ENCODE measurements at regions not wholly inside any gene's neighbourhood (a gene's known extent, or its start where the extent isn't known, plus 50 kb on each side); places are given as distances from the start of the nearest gene placed in this dataset.
A peak's percentile ranks its signal among the peaks of the same experiment; 100 is the strongest.
"Not testable (repeated sequence)": the region's sequence is repeated elsewhere in the genome, so short reads cannot be mapped to it uniquely, and the experiment has no call there.

DNA sequence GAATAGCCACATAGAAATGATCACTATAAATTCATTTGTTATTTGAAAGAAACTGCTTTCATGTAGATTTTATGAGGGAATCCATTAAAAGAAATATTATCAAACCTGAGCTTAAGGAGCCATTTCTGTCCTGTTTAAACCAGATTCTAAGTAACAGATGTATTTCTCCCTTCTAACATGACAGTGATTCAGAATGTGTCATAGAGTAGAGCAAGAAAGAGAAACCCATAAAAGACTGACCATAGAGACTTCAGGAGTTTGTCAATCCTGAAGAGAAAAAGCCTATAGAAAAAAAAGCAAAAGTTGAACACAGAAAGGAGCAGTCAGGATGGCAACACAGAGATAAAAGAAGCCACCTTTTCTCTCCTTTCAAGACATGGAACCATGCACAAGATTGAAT lies 390.6 kb downstream of the PRIM2 start:
- H3K4me3 ChIP-seq (ENCODE audit: low read depth, low read length); H3K36me3 ChIP-seq (replicated peaks); H3K27me3 ChIP-seq (replicated peaks); H3K27ac ChIP-seq; in situ Hi-C loops (cut with HindIII; ENCODE audit: low pct_ligation_motif_present, low sequenced_read_pairs); DNase-seq: not testable (repeated sequence)

DNA sequence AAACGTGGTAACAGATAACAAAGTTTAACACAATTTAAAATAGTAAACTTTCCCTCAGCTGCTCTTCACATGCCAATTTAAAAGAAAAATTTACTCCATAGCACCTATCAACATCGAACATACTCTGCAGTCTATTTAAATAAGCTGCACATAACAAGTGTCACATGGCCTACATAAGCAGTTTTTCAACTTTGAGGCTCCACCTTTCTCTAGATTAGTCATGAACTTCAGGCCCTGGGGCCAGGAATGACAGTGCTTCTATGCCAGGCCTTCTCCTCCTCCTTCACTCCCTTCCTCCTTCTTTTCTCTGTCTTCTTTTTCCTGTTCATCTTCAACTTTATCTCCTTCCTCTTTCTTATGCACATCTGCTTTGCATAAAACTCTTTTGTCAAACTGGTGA lies 405.1 kb downstream of the PRIM2 start:
- H3K4me3 ChIP-seq (ENCODE audit: low read depth, low read length); DNase-seq; H3K27ac ChIP-seq; H3K27me3 ChIP-seq (replicated peaks); in situ Hi-C loops (cut with HindIII; ENCODE audit: low pct_ligation_motif_present, low sequenced_read_pairs); H3K36me3 ChIP-seq (replicated peaks): not testable (repeated sequence)

DNA sequence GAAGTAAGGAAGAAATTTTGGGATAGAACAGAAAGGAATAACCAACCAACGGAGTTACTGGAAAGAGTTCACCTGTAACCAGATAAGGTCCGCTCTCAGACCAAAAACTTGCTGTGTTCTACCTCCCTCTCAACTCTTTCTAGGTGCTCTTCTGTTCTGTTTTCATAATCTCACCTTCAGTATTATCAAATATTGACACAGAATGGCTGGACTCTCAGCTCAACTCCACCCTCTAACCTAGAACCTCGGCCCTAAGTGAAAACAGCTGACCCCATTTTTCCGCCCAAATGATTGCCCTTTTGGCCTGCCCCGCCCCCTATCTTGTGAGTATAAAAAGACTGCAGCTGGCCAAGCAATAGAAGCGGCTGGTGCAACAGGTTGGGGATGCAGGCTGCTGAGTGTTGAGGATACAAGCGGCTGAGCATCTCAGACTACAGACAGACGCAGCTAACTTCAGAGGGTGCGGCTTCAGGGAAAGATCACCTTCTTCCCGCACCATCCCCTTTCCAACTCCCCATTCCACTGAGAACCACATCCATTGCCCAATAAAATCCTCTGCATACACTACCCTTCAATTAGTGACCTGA lies 406.5 kb downstream of the PRIM2 start:
- H3K27ac ChIP-seq; in situ Hi-C loops (cut with HindIII; ENCODE audit: low pct_ligation_motif_present, low sequenced_read_pairs); DNase-seq: not testable (repeated sequence)

DNA sequence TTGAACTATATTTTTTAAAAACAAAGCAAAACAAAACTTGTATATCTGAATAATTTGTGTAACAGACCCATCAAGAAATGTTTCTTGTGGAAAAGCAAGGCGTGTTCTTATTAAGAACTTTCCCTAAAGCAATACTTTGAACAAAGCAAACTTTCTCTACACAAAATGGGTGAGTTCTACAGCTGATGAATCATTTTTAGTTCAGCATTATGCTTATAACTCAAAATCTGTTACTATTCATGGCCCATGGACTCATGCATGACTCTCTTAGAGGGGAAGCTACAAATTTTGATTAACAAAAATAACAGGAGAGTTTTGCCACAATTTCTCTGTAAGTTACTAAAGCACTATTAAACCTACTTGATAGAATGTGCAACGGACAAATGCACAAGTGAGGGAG lies 412.0 kb downstream of the PRIM2 start:
- H3K36me3 ChIP-seq (replicated peaks): not testable (repeated sequence)

More for the DNA sequence above, 406.5 kb downstream of the PRIM2 start:
- not testable (repeated sequence) for H3K36me3 ChIP-seq (replicated peaks); H3K4me3 ChIP-seq (ENCODE audit: low read depth, low read length); H3K27me3 ChIP-seq (replicated peaks)

DNA sequence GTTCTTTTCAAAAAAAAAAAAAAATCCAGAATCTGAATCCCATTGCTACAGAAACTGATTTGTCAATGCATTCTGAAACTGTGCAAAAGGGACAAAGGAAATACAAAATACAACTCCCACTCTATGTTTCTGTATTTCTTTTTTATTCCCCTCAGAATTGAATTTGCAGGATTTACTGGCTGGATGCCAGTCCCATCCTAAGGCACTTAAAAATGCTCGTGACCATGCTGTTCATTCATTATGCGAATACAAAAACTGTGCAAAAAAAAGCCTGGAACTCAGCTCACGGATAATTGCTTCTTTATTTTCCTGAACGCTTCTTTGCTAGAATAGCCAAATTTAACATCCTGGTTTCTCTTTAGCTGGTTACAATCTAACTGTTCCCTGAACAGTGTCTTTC lies 413.3 kb downstream of the PRIM2 start:
- H3K4me3 ChIP-seq (ENCODE audit: low read depth, low read length); in situ Hi-C loops (cut with HindIII; ENCODE audit: low pct_ligation_motif_present, low sequenced_read_pairs): not testable (repeated sequence)

More for the DNA sequence above, 412.0 kb downstream of the PRIM2 start:
- H3K27me3 ChIP-seq (replicated peaks); DNase-seq; H3K27ac ChIP-seq; H3K4me3 ChIP-seq (ENCODE audit: low read depth, low read length); in situ Hi-C loops (cut with HindIII; ENCODE audit: low pct_ligation_motif_present, low sequenced_read_pairs): not testable (repeated sequence)

DNA sequence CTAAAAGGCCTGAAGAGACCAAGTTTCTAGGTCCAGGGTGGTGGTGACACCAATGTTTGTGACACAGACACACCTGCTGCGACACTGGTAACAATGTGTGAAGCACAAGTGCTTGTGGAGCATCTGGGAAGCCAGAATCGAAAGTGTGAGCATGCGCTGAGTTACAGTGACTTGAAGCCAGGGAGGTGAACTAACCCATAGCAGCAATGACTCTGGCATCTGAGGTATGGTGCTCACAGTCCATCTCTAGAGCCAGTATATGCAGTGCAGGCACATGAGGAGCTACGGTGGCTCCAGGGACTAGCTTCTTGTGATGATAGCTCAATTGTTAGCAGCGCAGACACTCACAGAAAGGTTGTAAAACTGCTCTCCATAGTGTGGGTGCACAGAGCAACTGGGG lies 430.3 kb downstream of the PRIM2 start:
- DNase-seq; in situ Hi-C loops (cut with HindIII; ENCODE audit: low pct_ligation_motif_present, low sequenced_read_pairs); H3K4me3 ChIP-seq (ENCODE audit: low read depth, low read length); H3K27me3 ChIP-seq (replicated peaks); H3K27ac ChIP-seq; H3K36me3 ChIP-seq (replicated peaks): not testable (repeated sequence)

More for the DNA sequence above, 413.3 kb downstream of the PRIM2 start:
- DNase-seq; H3K27ac ChIP-seq; H3K27me3 ChIP-seq (replicated peaks); H3K36me3 ChIP-seq (replicated peaks): not testable (repeated sequence)

DNA sequence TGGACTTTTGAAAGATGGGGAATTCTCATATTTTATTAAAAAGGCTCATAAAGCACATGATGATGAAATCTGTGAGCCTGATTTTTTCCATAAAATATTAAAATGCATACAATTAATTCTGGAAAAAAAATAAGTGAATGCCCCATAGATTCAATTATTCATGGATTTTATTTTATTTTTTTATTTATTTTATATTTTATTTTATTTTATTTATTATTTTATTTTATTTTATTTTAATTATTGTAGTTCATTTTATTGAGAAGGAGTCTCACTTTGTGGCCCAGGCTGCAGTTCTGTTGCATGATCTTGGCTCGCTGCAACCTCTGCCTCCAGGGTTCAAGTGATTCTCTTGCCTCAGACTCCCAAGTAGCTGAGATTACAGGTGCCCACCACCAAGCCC lies 442.4 kb downstream of the PRIM2 start:
- H3K4me3 ChIP-seq (ENCODE audit: low read depth, low read length); in situ Hi-C loops (cut with HindIII; ENCODE audit: low pct_ligation_motif_present, low sequenced_read_pairs); DNase-seq; H3K36me3 ChIP-seq (replicated peaks); H3K27me3 ChIP-seq (replicated peaks); H3K27ac ChIP-seq: not testable (repeated sequence)

DNA sequence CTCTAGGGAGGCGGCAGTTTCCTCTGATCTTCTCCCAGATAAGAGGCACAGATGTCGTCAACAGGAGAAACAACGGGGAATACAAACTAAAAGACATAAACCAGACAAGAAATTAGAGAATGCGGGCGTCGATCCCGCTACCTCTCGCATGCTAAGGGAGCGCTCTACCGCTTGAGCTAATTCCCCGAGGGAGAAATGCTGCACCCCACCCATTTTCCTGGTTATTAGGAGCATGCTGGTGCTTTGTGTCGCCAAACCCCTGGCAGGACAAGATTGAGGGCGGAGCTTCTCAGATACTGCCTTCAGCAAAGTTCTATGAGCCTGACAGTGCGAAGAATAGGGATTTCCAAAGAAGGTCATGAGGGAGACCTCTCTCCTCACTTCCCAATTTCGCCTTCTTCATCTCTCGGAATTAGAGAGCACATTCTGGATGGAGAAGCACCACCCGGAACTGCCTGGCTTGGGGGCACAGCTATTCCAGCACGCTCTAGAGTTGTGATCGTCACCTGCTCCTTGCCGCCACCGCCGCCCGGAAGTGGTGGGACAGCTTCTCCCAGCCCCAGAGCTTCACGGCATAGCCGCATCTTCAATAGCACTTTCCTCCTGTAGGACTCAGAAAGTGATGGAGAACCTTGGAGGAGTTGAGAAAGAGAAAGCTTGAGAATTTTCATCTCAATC lies 475.4 kb downstream of the PRIM2 start:
- peak; percentile 31 for DNase-seq
- H3K36me3 ChIP-seq (replicated peaks); H3K27me3 ChIP-seq (replicated peaks); H3K27ac ChIP-seq; in situ Hi-C loops (cut with HindIII; ENCODE audit: low pct_ligation_motif_present, low sequenced_read_pairs): not testable (repeated sequence)
- H3K4me3 ChIP-seq (ENCODE audit: low read depth, low read length): peak overlapping the region; percentile 1

DNA sequence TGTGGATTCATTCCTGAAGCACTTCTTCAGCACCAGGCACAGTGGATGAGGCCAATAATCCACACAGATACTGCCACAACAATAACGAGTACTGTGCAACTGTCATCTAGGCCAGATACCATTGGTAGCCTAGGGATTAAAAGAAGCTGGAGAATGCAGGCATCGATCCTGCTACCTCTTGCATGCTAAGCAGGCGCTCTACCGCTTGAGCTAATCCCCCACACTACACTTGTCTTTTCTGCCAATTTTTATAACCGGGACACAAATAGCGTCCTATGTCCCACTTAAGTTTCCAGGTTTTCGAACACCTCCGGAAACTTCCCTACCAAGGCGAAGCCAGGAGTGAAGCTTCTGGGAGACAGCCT lies 475.9 kb downstream of the PRIM2 start:
- in situ Hi-C loops (cut with HindIII; ENCODE audit: low pct_ligation_motif_present, low sequenced_read_pairs); H3K36me3 ChIP-seq (replicated peaks); H3K27me3 ChIP-seq (replicated peaks); H3K4me3 ChIP-seq (ENCODE audit: low read depth, low read length); H3K27ac ChIP-seq: not testable (repeated sequence)
- peak; percentile 87 for DNase-seq

DNA sequence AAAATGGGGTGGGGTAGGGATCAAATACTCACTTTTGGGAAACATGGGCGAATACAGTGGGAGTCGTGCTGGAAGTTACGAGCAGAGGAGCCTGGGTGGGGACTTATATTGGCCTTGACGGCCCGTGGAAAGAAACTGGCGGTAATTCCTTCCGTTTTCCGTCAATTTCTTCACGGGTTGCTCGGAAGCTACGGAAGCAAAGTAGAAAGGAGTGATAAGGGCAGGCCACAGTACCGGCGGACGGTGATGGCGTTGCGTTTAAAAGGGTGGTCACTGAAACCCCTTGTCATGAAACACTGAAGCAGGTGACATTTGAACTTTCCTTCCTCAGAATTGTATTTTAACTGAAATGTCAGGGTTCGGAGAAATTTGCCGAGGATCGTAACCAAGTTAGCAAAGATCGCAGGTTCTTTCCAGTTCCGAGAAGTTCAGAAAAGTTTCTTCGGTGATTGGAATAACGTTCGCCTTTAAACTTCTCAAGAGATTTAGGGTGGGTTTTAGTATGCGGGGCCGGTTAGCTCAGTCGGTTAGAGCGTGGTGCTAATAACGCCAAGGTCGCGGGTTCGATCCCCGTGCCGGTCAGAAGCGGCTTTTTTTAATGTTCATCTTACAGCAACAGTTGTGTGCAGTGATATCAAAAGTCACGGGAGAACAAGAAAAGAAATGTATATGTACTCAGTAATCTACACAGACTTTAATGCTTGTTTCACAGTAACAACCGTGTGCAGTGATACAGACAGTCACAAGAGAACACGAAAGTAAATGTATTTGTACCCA lies 482.5 kb downstream of the PRIM2 start:
- H3K36me3 ChIP-seq (replicated peaks); H3K27me3 ChIP-seq (replicated peaks); H3K27ac ChIP-seq; in situ Hi-C loops (cut with HindIII; ENCODE audit: low pct_ligation_motif_present, low sequenced_read_pairs): not testable (repeated sequence)
- peak; percentile 77 for DNase-seq
- peak overlapping the region; percentile 51 for H3K4me3 ChIP-seq (ENCODE audit: low read depth, low read length)

DNA sequence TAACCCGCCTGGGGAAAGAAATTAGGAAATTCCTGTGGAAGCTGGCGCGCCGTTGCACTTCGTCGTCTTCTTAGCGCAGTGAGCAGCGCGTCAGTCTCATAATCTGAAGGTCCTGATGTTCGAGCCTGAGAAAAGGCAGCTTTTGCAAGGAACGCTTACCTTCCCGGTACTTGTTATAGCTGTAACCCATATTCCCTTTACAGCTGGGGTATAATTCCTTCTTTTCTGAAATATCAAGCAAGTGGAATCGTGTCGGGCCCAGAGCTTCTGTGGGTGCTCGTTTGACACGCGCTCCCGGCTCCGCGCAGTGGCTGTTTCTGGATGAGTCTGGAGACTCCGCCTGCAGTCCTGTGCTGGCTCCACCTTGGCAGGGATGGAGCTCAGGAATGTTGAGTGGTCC lies 491.2 kb downstream of the PRIM2 start:
- H3K4me3 ChIP-seq (ENCODE audit: low read depth, low read length); H3K27ac ChIP-seq; H3K36me3 ChIP-seq (replicated peaks); H3K27me3 ChIP-seq (replicated peaks); in situ Hi-C loops (cut with HindIII; ENCODE audit: low pct_ligation_motif_present, low sequenced_read_pairs): not testable (repeated sequence)
- peak; percentile 78 for DNase-seq

DNA sequence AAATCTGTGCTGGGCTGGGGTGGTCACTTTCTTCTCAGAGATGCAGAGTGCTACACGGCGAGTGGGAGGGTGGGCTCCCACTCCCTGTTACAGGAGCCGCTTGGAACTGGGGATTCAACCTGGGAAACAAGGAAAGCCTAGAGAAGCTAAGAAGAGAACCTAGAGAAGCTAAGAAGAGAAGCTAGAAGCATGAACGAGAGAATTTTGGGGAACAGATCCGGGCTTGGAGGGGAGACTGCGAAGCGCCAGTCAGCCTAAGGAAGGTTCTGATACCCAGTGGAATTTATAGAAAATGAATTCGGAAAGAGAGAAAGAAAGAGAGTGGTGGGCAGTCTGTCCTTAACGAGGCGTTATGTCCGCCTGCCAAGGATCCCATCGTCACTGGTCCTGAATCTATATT lies 492.0 kb downstream of the PRIM2 start:
- H3K27ac ChIP-seq; H3K27me3 ChIP-seq (replicated peaks); H3K4me3 ChIP-seq (ENCODE audit: low read depth, low read length); DNase-seq; in situ Hi-C loops (cut with HindIII; ENCODE audit: low pct_ligation_motif_present, low sequenced_read_pairs); H3K36me3 ChIP-seq (replicated peaks): not testable (repeated sequence)

DNA sequence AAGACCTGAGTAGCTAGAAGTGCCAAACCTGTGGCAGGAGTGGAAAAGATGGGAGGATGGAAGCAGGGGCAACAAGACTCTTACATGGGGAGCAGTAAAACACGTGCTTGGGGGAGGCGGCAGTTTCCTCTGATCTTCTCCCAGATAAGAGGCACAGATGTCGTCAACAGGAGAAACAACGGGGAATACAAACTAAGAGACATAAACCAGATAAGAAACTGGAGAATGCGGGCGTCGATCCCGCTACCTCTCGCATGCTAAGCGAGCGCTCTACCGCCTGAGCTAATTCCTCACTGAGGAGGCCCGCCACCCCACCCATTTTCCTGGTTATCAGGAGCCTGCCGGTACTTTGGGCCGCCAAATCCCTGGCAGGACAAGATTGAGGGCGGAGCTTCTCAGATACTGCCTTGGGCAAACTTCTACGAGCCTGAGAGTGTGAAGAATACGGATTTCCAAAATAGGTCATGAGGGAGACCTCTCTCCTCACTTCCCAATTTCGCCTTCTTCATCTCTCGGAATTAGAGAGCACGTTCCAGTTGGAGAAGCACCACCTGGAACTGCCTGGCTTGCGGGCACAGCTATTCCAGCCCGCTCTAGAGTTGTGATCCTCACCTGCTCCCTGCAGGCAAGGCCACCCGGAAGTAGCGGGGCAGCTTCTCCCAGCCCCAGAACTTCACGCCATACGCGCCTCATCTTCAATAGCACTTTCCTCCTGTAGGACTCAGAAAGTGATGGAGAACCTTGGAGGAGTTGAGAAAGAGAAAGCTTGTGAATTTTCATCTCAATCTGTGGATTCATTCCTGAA lies 496.0 kb downstream of the PRIM2 start:
- H3K27ac ChIP-seq; H3K27me3 ChIP-seq (replicated peaks); H3K36me3 ChIP-seq (replicated peaks); in situ Hi-C loops (cut with HindIII; ENCODE audit: low pct_ligation_motif_present, low sequenced_read_pairs): not testable (repeated sequence)
- H3K4me3 ChIP-seq (ENCODE audit: low read depth, low read length): peak overlapping the region; percentile 26
- peak; percentile 81 for DNase-seq

DNA sequence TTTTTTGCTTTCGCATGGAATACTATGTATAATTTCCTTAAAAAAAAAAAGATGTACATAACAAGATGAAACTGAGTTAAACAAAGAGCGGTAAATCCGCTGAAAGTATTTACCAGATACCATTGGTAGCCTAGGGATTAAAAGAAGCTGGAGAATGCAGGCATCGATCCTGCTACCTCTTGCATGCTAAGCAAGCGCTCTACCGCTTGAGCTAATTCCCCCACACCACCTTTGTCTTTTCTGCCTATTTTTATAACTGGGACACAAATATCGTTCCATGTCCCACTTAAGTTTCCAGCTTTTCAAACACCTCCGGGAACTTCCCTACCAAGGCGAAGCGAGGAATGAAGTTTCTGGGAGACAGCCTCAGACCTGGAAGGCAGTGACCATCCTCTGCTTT lies 498.4 kb downstream of the PRIM2 start:
- H3K27me3 ChIP-seq (replicated peaks); H3K27ac ChIP-seq; H3K36me3 ChIP-seq (replicated peaks); in situ Hi-C loops (cut with HindIII; ENCODE audit: low pct_ligation_motif_present, low sequenced_read_pairs); H3K4me3 ChIP-seq (ENCODE audit: low read depth, low read length): not testable (repeated sequence)
- peak; percentile 52 for DNase-seq

Data from brain microvascular endothelial cell (primary cell).